ENCODE measurements at regions not wholly inside any gene's neighbourhood (a gene's known extent, or its start where the extent isn't known, plus 50 kb on each side); places are given as distances from the start of the nearest gene placed in this dataset.

GRCh38 chr4:28248269-28248668, 1387.6 kb downstream of the STIM2 start (continued):
- TF ChIP-seq HDAC2 (IDR thresholded peaks at IDR 0.05) (no peak), ETV6 (conservative IDR thresholded peaks at IDR 0.05 in 1 of 2, IDR thresholded peaks at IDR 0.05 in 1 of 2; ENCODE audit: borderline replicate concordance in 1 of 2, low read depth in 1 of 2) (no peak), ZBTB40 (IDR thresholded peaks at IDR 0.05; ENCODE audit: borderline replicate concordance) (no peak)

GRCh38 chr4:28250646-28251045, 1390.0 kb downstream of the STIM2 start:
- ATAC-seq (no peak), FAIRE-seq (no peak), DNase-seq (ENCODE audit: low read depth, low spot score) (no peak)
- H3K4me1 ChIP-seq (ENCODE audit: control insufficient read depth, insufficient read depth, low read length) = no peaks in the 10 kb centered on the region
- no peaks in the 10 kb centered on the region for H4K20me1 ChIP-seq (ENCODE audit: control insufficient read depth, insufficient read depth)
- SMC1A ChIA-PET (ENCODE audit: uncharacterized antibody, unreplicated experiment) = interaction anchor here (0.6 to 6.7 kb wide), 5 partner anchors 11 to 249 kb away, joined by 3 to 41 read pairs (median 5); no protein-coding TSS in a partner anchor
- H3K79me2 ChIP-seq (ENCODE audit: control insufficient read depth, insufficient read depth, low read length) = no peaks in the 10 kb centered on the region
- H2AFZ ChIP-seq (ENCODE audit: control insufficient read depth, low read depth, low read length) = no peak overlapping the region
- no peaks in the 10 kb centered on the region for H3K36me3 ChIP-seq (ENCODE audit: control insufficient read depth in 2 of 2, insufficient read depth in 2 of 2, low read length in 1 of 2)
- CTCF ChIA-PET = interaction anchor here (0.6 to 2.0 kb wide), 2 partner anchors 22 to 135 kb away, joined by 3 to 5 read pairs; no protein-coding TSS in a partner anchor
- RAD21 ChIA-PET (ENCODE audit: unreplicated experiment) = interaction anchor here (0.6 to 2.3 kb wide), 3 partner anchors 18 to 81 kb away, joined by 3 to 7 read pairs (median 4); no protein-coding TSS in a partner anchor
- POLR2A ChIA-PET = interaction anchor here (0.6 kb wide), 3 partner anchors 11 to 1171 kb away, joined by 3 to 5 read pairs (median 5); no protein-coding TSS in a partner anchor
- WGBS (ENCODE audit: insufficient coverage, insufficient replicate concordance, low lambda C conversion rate, missing lambda C conversion rate) = 0% methylated on average over 2 of the region's 2 CpGs
- H3K4me2 ChIP-seq (ENCODE audit: control insufficient read depth, insufficient read depth) = no peak overlapping the region
- no peak overlapping the region for H3K27ac ChIP-seq (ENCODE audit: control insufficient read depth, insufficient read depth)
- no peak for TF ChIP-seq SIN3A (IDR thresholded peaks at IDR 0.05; ENCODE audit: low read depth, low read length)
- in situ Hi-C loops (cut with MboI) (no loop called here), intact Hi-C loops (cut with micrococcal nuclease; ENCODE audit: unreplicated experiment) (no loop called here)
- H3K27me3 ChIP-seq (replicated peaks in 1 of 2; ENCODE audit: control insufficient read depth in 2 of 2, insufficient read depth in 2 of 2, low read length in 1 of 2) = no peaks in the 10 kb centered on the region
- no peaks in the 10 kb centered on the region for H3K9me3 ChIP-seq (replicated peaks; ENCODE audit: control insufficient read depth, insufficient read depth, low read length)
- BruUV-seq (replicated peaks) = no TSS peak
- H3K9ac ChIP-seq (ENCODE audit: control insufficient read depth, insufficient read depth, low read length) = no peak overlapping the region
- no peak overlapping the region for H3K4me3 ChIP-seq

All from GM12878 (cell line).